Stimulated activated CD4-positive, alpha-beta T cell treated with anti-CD3 and anti-CD28 coated beads, Interleukin-2, amount 100 ng/mL, for 48 hours (primary cell): ENCODE measurements at regions not wholly inside any gene's neighbourhood (a gene's known extent, or its start where the extent isn't known, plus 50 kb on each side); places are given as distances from the start of the nearest gene placed in this dataset.
"Not testable (repeated sequence)": the region's sequence is repeated elsewhere in the genome, so short reads cannot be mapped to it uniquely, and the experiment has no call there.

Experiments
- DNase-seq, 2 donors: peaks; one replicate each; pipeline ENCODE4 v3.0.0-alpha.2; 2020

GRCh38 chr6:85355816-85356215 lies 94.1 kb upstream of the NT5E start:
- no peak for DNase-seq

GRCh38 chr6:85354761-85355618 lies 94.9 kb upstream of the NT5E start:
- peak; percentile 45 to 71 for DNase-seq

DNA sequence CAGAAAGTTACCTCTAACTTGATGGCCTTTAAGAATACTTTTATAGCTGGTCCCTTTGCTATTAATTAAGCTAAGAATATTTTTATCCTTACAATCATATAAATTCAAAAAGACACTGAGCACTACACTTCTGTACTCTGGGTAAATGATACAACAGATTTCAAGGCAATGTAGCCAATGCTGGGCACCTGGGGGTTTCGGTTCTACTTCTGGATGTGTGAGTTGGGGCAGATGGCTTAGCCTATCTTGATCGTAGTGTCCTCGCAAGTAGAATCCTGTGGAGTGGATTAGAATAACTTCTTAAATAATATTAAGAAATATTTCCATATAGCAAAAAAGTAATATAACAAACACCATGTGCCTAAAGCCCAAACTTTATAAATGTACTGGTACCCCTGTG lies 96.9 kb upstream of the NT5E start:
- no peak for DNase-seq

GRCh38 chr6:85348643-85349042 lies 101.2 kb upstream of the NT5E start:
- DNase-seq: no peak

GRCh38 chr6:85347812-85348211 lies 102.1 kb upstream of the NT5E start:
- no peak for DNase-seq

DNA sequence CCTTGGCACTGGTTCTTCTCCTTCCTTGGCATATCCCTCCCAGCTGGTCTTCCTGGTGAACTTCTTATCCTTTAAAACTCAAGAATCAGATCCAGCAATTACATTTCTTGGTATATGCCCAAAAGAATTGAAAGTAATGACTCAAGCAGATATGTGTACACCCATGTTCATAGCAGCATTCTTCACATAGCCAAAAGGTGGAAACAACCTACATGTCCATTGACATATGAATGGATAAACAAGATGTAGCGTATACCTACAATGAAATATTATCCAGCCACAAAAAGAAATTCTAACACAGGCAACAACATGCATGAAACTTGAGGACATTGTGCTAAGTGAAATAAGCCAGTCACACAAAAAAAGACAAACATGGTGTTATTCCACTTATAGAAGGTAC lies 103.7 kb upstream of the NT5E start:
- DNase-seq: no peak

- no peak for DNase-seq
Measured at GRCh38 chr6:85344996-85345395, 104.9 kb upstream of the NT5E start.

DNA sequence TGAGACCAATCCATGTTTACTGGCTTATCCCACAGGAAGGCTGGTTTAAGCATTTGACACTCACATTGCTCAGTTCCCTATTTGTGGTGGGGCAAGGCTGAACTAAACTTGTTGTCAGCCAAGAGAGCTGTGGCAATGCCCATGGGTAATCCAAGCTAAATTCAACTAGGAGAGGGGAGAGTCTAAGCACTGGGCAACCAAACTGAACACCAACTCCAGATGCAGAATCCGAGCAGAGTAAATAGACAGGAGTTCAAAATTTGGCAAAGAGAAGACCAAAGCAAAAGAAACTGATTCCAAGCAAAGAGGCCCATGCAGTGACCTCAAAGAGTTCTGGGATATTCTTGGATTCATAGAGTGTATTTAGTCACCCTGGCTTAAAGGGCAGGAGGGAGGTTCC lies 106.5 kb upstream of the NT5E start:
- no peak for DNase-seq

- DNase-seq: no peak
Measured at GRCh38 chr6:85329196-85329595, 120.7 kb upstream of the NT5E start.

DNA sequence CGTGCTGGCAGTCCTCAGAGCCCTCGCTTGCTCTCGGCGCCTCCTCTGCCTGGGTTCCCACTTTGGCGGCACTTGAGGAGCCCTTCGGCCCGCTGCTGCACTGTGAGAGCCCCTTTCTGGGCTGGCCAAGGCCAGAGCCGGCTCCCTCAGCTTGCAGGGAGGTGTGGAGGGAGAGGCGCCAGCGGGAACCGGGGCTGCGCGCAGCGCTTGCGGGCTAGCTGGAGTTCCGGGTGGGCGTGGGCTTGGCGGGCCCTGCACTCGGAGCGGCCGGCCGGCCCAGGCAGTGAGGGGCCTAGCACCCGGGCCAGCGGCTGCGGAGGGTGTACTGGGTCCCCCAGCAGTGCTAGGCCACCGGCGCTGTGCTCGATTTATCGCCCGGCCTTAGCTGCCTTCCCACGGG lies 124.1 kb upstream of the NT5E start:
- DNase-seq: not testable (repeated sequence)

DNA sequence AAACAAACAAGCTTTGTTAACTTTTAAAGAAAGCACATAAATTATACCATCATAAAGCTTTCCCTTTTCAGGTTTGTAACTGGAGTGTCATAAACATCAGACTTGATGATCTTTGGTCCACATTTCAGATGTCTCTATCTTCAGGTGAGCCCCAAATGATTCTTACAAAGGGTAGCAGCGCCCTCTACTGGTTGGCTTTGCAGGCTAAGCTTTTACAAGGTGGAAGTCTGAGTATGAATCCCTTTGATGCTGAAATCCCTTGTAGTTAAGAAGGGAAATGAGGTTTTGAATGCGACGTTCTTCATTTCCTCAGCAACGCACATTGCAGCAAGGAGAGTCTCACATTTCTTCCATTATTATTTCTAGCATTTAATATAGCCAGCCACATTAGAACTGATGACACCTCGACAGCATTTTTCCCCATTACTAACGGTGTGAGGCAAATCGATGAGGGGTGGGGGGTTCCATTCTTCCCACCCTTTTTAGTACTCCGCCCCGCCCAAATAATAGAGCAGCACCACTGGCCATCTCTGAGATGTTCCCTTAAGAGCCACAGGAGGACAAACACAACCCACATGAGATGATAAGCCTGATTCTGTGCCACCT lies 126.3 kb upstream of the NT5E start:
- DNase-seq: peak; percentile 78 to 79

- DNase-seq: no peak
Measured at GRCh38 chr6:85322446-85323105, 127.3 kb upstream of the NT5E start.

DNA sequence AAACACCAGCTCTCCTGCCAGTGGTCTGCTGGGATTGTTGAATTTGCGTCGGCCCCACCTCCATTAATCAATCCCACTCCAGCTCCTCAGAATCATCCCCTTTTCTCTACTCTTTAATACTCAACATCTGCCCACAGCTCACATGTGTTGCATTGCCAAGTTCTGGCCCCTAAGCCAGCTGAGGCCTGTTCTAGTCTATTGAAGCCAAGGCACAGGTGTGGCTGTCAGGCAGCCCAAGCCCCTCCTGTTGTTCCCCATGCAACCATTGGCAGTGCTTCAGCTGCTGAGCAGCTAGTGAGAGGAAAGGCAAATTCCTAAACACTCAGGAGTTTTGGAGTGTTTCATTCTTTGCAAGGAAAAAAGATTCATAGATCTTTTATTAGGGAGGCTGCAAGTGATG lies 128.0 kb upstream of the NT5E start:
- no peak for DNase-seq

DNA sequence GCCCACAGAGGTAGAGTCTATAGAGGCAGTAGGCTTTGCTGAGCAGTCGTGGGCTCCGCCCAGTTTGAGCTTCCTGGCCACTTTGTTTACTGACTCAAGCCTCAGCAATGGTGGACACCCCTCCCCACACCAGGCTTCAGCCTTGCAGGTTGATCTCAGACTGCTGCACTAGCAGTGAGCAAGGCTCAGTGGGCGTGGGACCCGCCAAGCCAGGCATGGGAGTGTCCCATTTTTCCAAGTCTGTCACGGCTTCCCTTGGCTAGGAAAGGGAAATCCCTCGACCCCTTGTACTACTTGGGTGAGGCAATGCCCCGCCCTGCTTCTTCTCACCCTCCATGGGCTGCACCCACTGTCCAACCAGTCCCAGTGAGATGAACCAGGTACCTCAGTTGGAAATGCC lies 135.3 kb upstream of the NT5E start:
- DNase-seq: no peak

DNA sequence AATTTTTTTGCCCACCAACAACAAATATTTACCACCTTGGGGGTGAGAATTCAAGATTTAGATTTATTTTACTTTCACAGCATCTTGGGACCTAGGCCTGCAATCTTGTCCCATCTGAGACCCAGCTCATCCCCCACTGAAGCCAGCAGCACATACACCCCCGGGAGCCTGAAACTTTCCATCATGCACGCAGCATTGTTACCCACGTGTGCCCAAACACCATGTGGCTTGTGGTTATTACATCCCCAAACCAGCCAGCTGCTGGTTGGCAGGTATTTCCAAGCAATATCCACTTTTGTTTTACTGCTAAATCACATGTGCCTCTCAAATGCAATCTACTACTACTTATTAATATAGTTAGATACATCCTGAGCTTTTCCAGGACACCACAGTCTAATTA lies 149.3 kb upstream of the NT5E start:
- no peak for DNase-seq

DNA sequence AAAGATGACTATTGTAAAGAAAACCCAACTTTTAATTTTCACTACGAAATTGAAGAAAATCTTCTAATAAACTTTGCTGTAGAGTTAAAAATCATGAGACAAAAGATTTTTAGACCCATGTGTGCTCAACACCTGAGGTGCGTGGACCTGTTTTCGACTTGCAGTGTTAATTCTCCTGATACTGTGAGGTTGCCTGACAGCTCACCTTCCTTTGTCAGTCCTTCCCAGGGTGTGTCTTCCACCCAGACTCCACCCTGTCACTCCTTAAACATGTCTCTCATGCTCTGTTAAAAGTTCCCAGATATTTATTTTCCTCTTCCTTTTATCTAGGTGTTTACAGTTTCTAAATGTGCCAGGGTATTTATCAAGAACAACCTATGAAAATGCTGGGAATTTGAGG lies 151.3 kb upstream of the NT5E start:
- no peak for DNase-seq

- DNase-seq: no peak
Measured at GRCh38 chr6:85291326-85291725, 158.6 kb upstream of the NT5E start.

DNA sequence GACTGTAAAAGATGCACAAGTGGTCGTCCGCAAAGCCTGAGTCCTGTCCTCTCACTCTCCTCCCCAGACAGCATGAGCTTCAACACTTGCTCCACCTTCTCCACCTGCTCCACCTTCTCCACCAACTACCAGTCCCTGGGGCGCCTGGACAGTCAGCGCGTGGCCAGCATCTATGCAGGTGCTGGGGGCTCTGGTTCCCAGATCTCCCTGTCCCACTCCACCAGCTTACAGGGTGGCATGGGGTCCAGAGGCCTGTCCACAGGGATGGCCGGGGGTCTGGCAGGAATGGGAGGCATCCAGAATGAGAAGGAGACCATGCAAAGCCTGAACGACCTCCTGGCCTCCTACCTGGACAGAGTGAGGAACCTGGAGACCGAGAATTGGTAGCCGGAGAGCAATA lies 162.2 kb upstream of the NT5E start:
- DNase-seq: no peak

DNA sequence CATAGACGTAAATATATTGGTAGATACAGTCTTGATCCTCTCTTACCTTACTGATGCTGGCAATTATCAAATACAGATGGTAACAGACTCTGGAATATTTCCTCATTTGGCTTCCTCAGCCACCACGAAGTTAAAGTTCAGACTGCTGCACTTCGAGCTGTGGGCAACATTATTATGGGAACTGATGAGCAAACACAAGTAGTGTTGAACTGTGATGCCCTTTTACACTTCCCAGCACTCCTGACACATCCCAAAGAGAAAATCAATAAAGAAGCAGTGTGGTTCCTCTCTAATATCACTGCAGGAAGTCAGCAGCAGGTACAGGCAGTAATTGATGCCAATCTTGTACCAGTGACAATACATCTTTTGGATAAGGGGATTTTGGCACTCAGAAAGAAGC lies 162.7 kb upstream of the NT5E start:
- DNase-seq: no peak

DNA sequence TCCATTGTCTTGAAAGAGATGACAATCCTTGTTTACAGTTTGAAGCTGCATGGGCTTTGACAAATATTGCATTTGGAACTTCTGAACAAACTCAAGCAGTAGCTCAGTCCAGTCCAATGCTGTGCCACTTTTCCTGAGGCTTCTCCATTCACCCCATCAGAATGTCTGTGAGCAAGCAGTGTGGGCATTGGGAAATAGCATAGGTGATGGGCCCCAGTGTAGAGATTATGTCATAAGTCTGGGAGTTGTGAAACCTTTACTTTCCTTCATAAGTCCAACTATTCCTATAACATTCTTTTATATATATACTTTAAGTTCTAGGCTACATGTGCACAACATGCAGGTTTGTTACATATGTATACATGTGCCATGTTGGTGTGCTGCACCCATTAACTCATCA lies 163.4 kb upstream of the NT5E start:
- not testable (repeated sequence) for DNase-seq

DNA sequence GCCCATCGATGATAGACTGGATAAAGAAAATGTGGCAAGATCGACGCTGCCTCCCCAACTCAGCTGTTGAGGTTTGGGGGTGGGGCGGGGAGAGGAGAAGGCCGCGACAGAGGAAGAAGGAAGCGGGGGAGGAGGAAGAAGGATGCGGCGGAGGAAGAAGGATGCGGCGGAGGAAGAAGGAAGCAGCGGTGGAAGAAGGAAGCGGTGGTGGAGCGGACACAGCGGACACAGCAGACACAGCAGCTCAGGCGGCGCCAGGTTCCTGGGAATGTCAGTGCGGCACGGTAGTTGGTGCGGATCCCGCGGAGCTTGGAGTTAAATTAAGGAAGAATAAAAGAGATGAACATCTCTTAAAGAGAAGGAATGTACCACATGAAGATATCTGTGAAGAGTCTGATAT lies 163.9 kb upstream of the NT5E start:
- DNase-seq: no peak

GRCh38 chr6:85285114-85285513 lies 164.8 kb upstream of the NT5E start:
- no peak for DNase-seq

- no peak for DNase-seq
Measured at GRCh38 chr6:85283436-85283835, 166.4 kb upstream of the NT5E start.

DNA sequence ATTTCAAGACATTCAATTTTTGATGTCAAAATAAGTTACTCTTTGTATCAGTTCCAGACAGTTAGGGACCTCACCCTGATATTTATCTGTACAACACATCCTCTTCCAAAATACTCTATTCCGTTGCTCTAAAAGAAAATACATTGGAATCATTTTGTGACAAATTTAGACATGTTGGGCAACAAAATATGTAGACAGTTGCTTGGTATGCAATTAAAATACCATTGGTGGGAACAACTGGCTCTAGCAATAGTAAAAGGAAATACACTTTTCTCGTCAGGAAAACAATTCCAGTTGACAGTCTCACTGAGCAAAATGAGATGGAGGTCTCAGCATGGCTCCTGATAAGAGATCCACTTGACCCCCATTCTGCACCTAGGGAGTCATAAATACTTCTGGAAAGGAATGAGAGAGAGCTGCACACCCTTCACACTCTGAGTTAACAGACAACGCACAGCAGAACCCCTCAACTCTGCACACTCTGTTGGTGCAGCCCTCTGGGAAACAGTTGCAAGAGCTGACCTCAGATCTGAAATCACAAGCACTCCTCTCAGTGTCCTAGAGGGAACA lies 171.3 kb upstream of the NT5E start:
- DNase-seq: no peak
